Amygdala (tissue), 56 donors: ENCODE measurements at regions not wholly inside any gene's neighbourhood (a gene's known extent, or its start where the extent isn't known, plus 50 kb on each side); places are given as distances from the start of the nearest gene placed in this dataset.
"Not testable (repeated sequence)": the region's sequence is repeated elsewhere in the genome, so short reads cannot be mapped to it uniquely, and the experiment has no call there.

ENCODE experiments used
- DNase-seq, 56 donors: peaks; one replicate each; lab custom pipeline; 2025; lab: John Stamatoyannopoulos, UW

DNA sequence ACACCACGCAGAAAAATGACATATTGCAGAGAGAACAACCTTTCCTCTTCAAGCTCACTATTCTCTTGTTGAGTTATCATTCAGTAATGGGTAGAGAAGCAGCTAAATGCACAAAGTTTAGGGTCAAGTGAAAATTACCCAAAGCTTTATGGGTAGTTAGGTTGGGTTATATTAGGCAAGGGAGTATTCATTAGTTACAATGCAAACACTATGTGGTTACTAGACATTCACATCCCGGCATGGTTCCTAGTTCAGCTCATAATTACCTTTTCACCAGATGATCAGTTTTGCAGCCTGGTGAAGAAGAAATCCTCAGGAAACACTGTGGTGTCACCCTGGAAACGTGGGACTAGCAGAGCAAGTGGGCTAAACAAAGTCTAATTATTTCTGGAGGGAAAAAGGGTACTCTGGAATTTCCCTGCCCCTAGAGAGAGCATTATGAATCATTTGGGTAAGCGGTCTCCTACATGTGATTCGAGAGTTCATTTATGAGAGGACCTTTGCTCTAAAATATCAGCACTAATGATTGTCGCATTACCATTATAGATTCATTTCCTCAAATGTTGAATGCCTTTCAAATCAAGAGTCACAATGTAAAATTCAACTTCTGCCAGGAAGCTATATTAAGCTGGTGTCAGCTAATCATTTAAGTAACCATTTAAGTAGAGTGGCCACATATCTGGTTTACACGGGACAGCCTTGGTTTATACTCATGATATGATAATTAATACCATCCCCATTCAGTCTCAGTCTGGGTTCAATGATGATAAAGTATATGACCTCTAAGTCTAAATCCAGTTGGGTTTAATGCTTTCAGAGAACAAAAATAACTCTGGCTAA lies 1208.0 kb downstream of the DIAPH3 start:
- DNase-seq = no peak

DNA sequence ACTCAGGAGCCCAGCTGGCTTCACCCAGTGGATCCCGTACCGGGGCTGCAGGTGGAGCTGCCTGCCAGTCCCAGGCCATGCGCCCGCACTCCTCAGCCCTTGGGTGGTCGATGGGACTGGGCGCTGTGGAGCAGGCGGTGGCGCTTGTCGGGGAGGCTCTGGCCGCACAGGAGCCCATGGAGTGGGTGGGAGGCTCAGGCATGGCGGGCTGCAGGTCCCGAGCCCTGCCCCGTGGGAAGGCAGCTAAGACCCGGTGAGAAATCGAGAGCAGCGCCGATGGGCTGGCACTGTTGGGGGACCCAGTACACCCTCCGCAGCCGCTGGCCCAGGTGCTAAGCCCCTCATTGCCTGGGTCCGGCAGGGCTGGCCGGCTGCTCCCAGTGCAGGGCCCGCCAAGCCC lies 1205.6 kb downstream of the DIAPH3 start:
- not testable (repeated sequence) for DNase-seq

DNA sequence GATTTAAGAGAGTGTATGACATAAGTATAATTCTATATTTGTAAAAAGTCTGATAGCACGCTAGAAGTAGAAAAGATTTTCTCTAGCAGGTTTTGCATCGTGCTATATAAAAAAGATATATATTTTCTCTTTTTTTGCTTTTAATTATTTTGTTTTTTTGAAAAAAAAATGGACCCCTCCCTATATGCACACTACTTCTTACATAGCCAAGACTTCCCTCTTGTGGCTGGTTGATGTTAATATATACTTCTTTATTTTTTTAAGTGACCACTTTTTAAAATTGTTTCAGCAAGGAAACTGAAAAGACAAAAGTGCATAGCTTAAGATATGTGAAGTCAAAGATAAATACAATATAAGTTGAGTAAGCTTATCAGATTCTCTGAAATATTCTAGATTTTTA lies 1202.8 kb downstream of the DIAPH3 start:
- DNase-seq = no peak

DNA sequence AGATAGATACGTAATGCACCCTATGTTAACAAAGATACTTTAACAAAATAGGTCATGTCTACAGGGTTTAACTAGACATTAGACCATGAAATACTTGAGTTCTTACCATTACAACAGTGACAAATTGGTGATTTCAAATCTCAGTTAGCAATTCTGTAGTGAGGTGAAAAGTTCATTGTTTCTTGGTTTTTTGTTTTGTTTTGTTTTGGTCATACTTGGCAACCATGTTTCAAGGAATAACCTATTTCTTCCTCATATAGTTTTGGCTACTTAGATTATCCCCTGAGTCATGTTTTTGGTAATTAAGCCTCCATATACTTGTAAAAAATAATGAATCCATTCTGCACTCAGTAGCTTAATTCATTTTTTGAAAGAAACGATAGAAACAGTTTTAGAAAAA lies 1200.4 kb downstream of the DIAPH3 start:
- DNase-seq = no peak

DNA sequence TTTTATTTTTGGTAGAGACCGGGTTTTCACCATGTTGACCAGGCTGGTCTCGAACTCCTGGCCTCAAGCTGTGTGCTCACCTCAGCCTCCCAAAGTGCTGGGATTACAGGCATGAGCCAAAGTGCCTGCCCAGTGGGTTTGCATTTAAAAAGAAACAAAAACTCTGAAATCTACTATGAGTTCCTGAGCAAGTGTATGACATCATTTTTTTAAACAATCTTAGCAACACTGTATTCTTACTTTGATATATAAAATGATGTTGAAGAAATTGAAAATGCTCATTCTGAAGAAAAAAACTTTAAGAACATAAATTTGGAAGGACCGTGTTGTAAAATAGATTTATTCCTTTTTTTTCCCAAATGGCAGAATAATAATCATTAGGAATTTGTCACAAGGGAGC lies 1199.7 kb downstream of the DIAPH3 start:
- no peak for DNase-seq

DNA sequence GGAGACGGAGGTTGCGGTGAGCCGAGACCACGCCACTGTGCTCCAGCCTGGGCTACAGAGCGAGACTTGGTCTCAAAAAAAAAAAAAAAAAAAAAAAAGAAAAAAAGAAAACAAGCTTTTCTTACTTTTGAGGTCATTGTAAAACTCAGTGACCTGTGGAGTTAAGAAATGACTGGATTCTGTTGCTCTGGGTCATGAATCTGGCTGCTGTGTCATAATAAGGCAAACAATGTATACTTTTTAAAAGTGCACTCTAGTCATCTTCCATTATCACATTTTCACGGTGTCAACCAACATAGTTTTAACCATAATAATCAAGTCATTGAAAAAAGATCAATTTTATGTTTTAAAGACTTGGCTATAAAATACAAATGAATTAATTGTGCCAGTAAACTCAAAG lies 1186.6 kb downstream of the DIAPH3 start:
- DNase-seq = no peak

DNA sequence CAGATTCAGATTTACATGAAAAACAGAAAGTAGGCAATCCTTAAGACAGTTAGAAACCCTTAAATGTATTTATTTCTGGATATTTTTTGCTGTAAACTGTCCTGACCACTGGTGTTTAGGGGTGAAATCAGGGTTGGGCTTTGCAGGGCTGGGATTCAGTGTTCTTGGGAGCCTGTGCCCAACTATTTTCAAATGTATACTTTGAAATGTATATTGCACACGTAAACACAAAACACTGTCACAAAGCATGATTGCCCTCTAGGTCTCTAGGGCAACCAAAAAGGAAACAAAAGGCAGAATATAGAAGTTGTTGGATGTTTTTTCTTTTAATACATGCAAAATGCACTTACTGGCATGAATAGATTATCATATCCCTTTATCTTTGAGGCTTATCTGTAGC lies 1185.4 kb downstream of the DIAPH3 start:
- no peak for DNase-seq

DNA sequence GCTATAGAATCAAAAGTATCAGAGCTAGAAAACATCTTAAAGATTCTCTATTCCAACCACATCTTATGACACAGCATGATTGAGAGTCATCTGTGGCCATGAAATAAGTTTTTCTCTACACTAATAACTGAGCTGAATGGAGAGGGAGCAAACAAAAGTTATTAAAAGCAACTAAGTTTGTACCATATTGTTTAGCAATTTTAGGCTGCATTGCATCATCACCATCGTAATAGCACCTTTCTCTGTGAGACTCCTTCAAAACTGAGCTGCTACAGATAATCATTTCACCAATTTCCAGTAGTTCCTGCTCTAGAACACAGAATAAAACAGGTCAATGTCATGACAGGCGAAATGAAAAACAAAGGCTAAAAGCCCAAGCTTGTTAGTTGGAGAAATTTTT lies 1183.9 kb downstream of the DIAPH3 start:
- DNase-seq = no peak

DNA sequence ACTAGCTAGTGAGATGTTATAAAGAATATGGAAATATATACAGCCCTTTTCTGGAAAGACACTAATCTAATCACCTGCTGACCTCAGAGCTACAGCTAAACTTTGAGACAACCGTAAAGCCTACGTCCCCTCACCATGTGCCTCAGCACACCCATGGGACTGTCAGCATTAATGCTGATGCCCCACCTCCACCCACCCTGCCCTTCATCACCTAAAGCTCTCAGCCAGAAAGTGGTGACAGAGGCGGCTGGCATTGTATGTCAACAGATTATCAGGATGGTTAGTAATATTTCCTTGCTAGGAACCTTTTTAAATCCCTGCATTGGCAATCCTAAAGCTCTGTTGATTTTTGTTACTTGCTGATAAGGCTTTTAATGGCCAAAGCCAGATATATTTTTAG lies 1177.9 kb downstream of the DIAPH3 start:
- no peak for DNase-seq

DNA sequence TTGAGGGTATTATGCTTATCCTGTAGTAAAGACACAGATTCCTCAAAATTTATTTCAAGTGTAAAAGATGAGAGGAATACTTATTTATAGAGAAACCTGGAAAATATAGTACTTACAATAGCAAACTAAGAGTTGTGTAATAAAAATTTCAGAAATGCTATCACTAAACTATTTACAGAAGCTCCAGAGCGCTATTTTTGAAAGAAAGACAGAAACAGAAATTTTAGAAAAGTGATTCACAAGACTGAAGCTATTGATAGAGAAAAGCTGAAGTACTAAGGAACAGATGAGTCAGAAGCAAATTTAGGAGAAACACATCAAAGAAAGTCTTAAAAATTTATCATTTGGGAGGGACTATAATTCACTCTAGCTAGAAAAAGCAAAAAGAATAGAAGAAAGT lies 1174.2 kb downstream of the DIAPH3 start:
- no peak for DNase-seq

DNA sequence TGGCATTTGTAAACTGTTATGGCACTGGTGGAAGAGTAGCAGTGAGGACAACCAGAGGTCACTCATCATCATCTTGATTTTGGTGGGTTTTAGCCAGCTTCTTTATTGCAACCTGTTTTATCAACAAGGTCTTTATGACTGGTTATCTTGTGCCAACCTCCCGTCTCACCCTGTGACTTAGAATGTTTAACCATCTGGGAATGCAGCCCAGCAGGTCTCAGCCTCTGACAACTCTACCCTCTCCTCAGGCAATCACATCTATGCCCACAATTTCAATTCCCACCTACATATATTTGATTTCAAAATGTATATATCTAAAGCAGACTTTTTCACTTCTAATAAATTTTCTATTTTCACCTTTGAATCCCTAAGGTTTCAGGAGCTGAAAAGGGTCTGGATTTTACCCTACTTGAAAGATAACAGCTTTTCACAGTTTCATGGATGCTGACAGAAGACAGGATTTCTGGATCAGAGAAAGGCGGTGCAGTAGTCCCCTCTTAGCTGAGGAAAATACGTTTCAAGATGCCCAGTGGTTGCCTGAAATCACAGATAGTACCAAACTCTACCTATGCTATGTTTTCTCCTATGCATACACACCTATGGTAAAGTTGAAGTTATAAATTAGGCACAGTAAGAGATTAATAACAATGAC lies 1171.8 kb downstream of the DIAPH3 start:
- DNase-seq = no peak

DNA sequence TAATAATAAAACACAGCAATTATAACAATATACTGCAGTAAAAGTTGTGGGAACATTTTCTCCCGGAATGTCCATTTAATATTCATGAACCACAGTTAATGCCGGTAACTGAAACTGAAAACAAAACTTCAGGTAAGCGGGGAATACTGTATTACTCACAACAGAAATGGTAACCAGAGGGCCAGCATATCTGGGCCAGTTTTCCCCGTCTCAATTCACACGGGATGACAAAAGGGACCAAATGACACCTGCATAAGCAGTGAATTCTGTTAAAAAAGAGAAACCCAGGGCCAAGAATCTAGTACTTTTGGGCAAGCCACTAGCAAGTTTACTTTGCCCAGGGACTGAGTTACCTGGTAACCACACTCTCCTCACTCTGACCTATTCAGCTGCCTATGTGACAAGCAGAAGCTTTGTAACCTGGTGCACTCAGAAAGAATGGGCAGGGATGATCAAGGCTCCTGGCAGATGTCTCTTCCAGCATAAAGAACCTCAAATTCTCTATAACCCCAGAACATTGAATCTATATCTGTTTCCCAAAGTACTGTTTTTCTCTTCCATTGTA lies 1171.2 kb downstream of the DIAPH3 start:
- DNase-seq = no peak

DNA sequence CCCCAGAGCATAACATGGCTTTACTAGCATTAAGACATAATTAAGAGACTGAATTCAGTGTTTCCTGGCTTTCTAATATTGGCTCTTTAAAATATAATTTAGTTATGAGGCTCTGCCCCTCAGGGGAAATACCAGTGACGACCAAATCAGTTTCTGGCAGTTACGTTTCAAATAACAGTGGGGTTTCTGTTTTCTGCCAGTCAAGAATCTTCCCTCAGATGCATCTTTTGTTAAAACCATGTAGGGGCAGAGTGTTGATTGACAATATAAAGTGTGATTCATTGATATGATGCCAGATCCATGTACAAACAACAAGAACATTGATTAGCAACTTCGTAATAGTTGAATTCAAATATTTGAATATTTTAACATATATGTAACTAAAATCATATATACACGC lies 1169.7 kb downstream of the DIAPH3 start:
- no peak for DNase-seq

DNA sequence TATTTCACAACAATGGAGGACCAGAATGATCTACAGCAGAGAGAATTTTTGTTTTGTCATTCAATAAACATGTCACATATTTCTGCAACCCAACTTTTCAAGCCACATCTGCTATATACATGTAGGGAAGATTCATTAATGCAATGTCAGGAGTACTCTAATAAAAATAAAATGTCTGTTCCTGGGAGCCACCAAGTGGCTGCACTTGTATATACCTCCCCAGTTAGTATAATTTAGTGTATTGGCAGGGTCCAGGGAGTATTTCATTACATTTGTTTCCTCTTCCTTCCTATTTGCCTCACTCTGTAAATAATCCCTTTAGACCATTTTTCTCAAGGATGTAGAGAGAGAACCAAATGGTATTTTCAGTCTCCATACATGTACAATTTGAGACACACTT lies 1169.0 kb downstream of the DIAPH3 start:
- no peak for DNase-seq

DNA sequence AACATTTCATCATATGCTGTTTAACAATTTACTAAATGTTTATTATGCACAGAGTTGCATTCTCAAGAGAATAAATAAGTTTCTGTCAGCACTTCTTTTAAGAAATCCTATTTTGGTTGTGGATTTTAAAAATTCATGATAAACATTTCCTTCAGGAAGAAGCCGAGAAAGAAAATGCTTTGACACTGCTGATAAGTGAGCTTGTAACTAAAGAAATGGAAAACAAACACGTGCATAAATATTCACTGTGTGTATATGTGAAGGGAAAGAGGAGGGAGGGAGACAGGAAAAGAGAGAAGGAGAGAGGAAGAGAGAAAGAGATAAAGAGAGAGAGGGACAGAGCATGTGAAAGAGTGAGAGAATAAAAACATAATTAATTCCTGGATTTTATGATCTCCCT lies 1165.0 kb downstream of the DIAPH3 start:
- no peak for DNase-seq

DNA sequence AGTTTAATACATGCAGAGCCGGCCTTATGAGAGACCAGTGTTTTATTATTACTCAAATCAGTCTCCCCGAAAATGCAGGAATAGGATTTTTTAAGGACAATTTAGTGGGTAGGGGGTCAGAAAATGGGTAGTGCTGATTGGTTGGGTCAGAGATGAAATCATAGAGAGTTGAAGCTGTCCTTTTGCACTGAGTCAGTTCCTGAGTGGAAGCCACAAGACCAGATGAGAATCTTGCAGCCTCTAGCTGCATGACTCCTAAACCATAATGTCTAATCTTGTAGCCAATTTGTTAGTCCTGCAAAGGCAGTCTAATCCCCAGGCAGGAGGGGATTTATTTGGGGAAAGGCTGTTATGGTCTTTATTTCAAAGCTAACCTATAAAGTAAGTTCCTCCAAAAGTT lies 1163.9 kb downstream of the DIAPH3 start:
- DNase-seq = no peak

DNA sequence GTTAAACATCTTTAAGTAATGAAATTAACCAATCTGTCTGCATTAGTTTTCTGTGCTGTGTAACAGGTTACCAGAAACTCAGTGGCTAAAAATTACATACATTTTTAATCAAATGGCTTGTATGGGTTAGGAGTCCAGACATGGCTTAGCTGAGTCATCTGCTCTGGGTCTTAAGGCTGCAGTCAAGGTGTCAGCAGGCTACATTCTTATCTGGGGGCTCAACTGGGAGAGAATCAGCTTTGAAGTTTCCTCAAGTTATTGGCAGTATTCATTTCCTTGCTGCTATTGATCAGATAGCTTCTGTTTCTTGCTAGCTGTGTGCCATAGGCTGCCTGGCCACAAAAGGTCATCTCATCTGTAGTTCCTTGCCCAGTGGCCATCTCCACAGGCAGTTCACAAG lies 1163.0 kb downstream of the DIAPH3 start:
- DNase-seq = no peak

DNA sequence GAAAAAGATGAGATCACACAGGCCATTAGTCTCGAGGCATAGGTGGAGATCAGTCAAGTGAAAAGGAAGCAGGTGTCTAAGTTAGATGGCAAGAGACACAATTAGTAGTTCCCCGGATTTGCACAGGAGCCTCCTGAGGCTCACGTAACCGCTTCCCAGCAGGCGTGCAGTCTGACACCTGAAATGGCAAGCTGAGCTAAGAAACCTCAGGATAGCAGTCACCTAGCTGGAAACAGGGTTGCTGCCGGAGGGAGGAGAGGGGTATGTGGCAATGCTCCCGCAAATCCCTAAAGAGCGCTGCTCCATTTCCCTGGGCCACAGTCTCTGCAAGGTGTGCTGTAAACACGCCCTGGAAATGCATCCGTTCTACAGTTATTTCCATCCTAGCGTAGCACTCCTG lies 1151.0 kb downstream of the DIAPH3 start:
- no peak for DNase-seq

DNA sequence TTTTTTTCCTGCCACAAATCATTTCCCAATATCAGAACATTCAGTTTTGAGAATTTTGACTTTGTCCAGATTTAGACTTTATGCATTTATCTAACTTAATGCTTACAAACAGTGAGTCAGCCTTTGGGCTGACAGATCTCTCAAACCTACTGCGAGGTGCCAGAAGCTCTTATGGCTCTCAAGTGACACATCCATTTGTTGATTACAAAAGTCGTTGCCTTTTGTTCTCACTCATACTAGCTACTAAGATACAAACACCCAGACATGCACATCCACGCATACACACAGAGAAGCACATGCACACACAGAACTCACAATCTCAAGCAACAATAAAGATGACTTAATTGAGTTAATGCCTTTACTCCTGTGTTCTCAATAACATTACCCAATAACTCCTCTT lies 1147.5 kb downstream of the DIAPH3 start:
- no peak for DNase-seq

DNA sequence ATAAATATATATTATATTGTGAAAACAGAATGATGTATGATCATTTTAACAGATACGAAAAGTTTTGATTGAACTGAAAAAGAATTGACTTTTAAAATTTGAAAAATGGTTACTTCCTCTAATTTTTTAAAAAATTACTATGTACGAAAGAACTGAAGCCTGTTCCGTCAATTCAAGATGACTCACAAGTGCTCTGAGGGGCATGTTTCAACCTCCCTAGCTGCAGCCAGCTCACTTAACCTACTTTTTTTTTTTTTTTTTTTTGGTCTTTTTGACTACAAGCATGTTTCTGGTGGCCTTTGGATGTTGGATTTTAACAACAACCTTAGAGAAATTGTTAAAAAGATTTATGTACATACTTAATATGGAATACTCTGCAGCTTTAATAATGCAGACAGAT lies 1139.3 kb downstream of the DIAPH3 start:
- DNase-seq = no peak

DNA sequence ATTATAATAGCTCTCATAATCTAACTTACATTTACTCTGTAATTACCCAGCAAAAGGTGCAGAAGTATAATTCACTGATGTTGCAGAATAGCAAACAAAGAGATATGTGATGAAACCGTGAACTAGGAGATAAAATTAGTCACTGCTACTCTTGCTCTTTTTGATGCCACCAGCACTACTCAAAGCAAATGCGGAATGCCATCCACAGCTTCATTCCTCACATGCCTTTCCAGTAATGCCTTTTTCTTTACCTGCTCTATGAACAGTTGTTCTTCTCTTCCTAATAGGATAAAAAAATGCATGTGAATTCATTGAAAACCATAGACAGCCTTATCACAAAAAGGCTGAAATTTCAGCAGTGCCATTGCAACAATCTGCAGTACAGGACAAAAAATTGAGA lies 1129.5 kb downstream of the DIAPH3 start:
- no peak for DNase-seq

DNA sequence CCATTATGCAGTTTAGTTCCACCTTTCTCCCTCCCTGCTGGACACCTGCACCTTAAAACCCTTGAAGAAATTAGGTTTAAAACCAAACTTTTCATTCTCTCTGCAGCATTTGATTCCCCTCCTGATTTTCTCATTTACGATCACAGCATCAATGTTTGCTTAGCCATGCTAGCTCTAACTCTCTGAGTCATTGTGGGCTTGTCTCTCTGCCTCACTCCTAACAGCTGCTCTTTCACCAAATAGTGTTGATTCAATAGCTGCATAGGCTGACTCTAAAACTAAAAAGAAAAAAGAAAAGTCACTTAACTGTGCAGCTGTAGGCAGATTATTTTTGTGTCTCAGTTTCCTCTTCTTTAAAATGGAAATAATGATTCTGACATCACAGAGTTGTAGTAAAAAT lies 1124.9 kb downstream of the DIAPH3 start:
- no peak for DNase-seq
